GM21390 (cell line): ENCODE measurements at regions not wholly inside any gene's neighbourhood (a gene's known extent, or its start where the extent isn't known, plus 50 kb on each side); places are given as distances from the start of the nearest gene placed in this dataset.
"Not testable (repeated sequence)": the region's sequence is repeated elsewhere in the genome, so short reads cannot be mapped to it uniquely, and the experiment has no call there.

ENCODE experiments used
- ATAC-seq: cut with Tn5 transposase; IDR thresholded peaks from one replicate; pipeline ENCODE4 v1.9.1; 2021; ENCODE audit not compliant: unreplicated experiment

GRCh38 chr5:12910641-12911040 is 1006.4 kb upstream of the CTNND2 start:
- ATAC-seq: no peak

GRCh38 chr5:12902611-12903010 is 998.4 kb upstream of the CTNND2 start:
- ATAC-seq: no peak

- no peak for ATAC-seq
Measured at GRCh38 chr5:12901696-12902095, 997.5 kb upstream of the CTNND2 start.

GRCh38 chr5:12896086-12896485 is 991.8 kb upstream of the CTNND2 start:
- ATAC-seq: no peak

- no peak for ATAC-seq
Measured at GRCh38 chr5:12885018-12885417, 980.8 kb upstream of the CTNND2 start.

GRCh38 chr5:12883395-12883794 is 979.1 kb upstream of the CTNND2 start:
- no peak for ATAC-seq

- no peak for ATAC-seq
Measured at GRCh38 chr5:12876541-12877298, 972.5 kb upstream of the CTNND2 start.

GRCh38 chr5:12870872-12871539 is 966.8 kb upstream of the CTNND2 start:
- ATAC-seq: peak; percentile 63

GRCh38 chr5:12865529-12865928 is 961.3 kb upstream of the CTNND2 start:
- ATAC-seq: no peak

- ATAC-seq: no peak
Measured at GRCh38 chr5:12861886-12862654, 957.8 kb upstream of the CTNND2 start.

- not testable (repeated sequence) for ATAC-seq
Measured at GRCh38 chr5:12856105-12856504, 951.9 kb upstream of the CTNND2 start.

GRCh38 chr5:12854386-12854785 is 950.1 kb upstream of the CTNND2 start:
- ATAC-seq: no peak

- no peak for ATAC-seq
Measured at GRCh38 chr5:12851761-12852160, 947.5 kb upstream of the CTNND2 start.

- no peak for ATAC-seq
Measured at GRCh38 chr5:12848709-12849108, 944.5 kb upstream of the CTNND2 start.

- ATAC-seq: no peak
Measured at GRCh38 chr5:12845549-12846159, 941.4 kb upstream of the CTNND2 start.

GRCh38 chr5:12840972-12841371 is 936.7 kb upstream of the CTNND2 start:
- ATAC-seq: no peak

- no peak for ATAC-seq
Measured at GRCh38 chr5:12837592-12837991, 933.3 kb upstream of the CTNND2 start.

GRCh38 chr5:12825163-12825562 is 920.9 kb upstream of the CTNND2 start:
- ATAC-seq: no peak

GRCh38 chr5:12805165-12805698 is 901.0 kb upstream of the CTNND2 start:
- no peak for ATAC-seq

- no peak for ATAC-seq
Measured at GRCh38 chr5:12799165-12799564, 894.9 kb upstream of the CTNND2 start.

- ATAC-seq: no peak
Measured at GRCh38 chr5:12795333-12795663, 891.1 kb upstream of the CTNND2 start.
